ENCODE measurements at regions not wholly inside any gene's neighbourhood (a gene's known extent, or its start where the extent isn't known, plus 50 kb on each side); places are given as distances from the start of the nearest gene placed in this dataset.

- no peak for DNase-seq (ENCODE audit: low read depth, low spot score)
These were observed 922.9 kb downstream of the EFNB2 start for GRCh38 chr13:105612541-105612940.

GRCh38 chr13:105611424-105611823 is 924.0 kb downstream of the EFNB2 start:
- DNase-seq (ENCODE audit: low read depth, low spot score): no peak

- no peak for DNase-seq (ENCODE audit: low read depth, low spot score)
These were observed 927.4 kb downstream of the EFNB2 start for GRCh38 chr13:105608104-105608503.

- DNase-seq (ENCODE audit: low read depth, low spot score): no peak
These were observed 928.0 kb downstream of the EFNB2 start for GRCh38 chr13:105607426-105607825.

GRCh38 chr13:105607016-105607415 is 928.4 kb downstream of the EFNB2 start:
- no peak for DNase-seq (ENCODE audit: low read depth, low spot score)

GRCh38 chr13:105602956-105603670 is 932.3 kb downstream of the EFNB2 start:
- no peak for DNase-seq (ENCODE audit: low read depth, low spot score)

GRCh38 chr13:105599477-105600037 is 935.9 kb downstream of the EFNB2 start:
- no peak for DNase-seq (ENCODE audit: low read depth, low spot score)

- no peak for DNase-seq (ENCODE audit: low read depth, low spot score)
These were observed 936.9 kb downstream of the EFNB2 start for GRCh38 chr13:105598529-105598928.

- no peak for DNase-seq (ENCODE audit: low read depth, low spot score)
These were observed 937.9 kb downstream of the EFNB2 start for GRCh38 chr13:105597573-105597972.

- DNase-seq (ENCODE audit: low read depth, low spot score): no peak
These were observed 940.0 kb downstream of the EFNB2 start for GRCh38 chr13:105595471-105595870.

- DNase-seq (ENCODE audit: low read depth, low spot score): no peak
These were observed 944.2 kb downstream of the EFNB2 start for GRCh38 chr13:105591277-105591676.

- DNase-seq (ENCODE audit: low read depth, low spot score): no peak
These were observed 947.7 kb downstream of the EFNB2 start for GRCh38 chr13:105587786-105588185.

- DNase-seq (ENCODE audit: low read depth, low spot score): no peak
These were observed 955.4 kb downstream of the EFNB2 start for GRCh38 chr13:105579821-105580710.

GRCh38 chr13:105573136-105573535 is 962.3 kb downstream of the EFNB2 start:
- DNase-seq (ENCODE audit: low read depth, low spot score): no peak

- DNase-seq (ENCODE audit: low read depth, low spot score): no peak
These were observed 963.1 kb downstream of the EFNB2 start for GRCh38 chr13:105572401-105572800.

GRCh38 chr13:105569816-105570215 is 965.6 kb downstream of the EFNB2 start:
- no peak for DNase-seq (ENCODE audit: low read depth, low spot score)

- no peak for DNase-seq (ENCODE audit: low read depth, low spot score)
These were observed 967.4 kb downstream of the EFNB2 start for GRCh38 chr13:105567951-105568525.

GRCh38 chr13:105565136-105565727 is 970.2 kb downstream of the EFNB2 start:
- no peak for DNase-seq (ENCODE audit: low read depth, low spot score)

- DNase-seq (ENCODE audit: low read depth, low spot score): no peak
These were observed 983.4 kb downstream of the EFNB2 start for GRCh38 chr13:105552078-105552477.

- no peak for DNase-seq (ENCODE audit: low read depth, low spot score)
These were observed 987.6 kb downstream of the EFNB2 start for GRCh38 chr13:105547851-105548250.

- DNase-seq (ENCODE audit: low read depth, low spot score): no peak
These were observed 989.7 kb downstream of the EFNB2 start for GRCh38 chr13:105545811-105546210.

- no peak for DNase-seq (ENCODE audit: low read depth, low spot score)
These were observed 991.7 kb downstream of the EFNB2 start for GRCh38 chr13:105543742-105544141.

Data from activated naive CD8-positive, alpha-beta T cell treated with anti-CD3 and anti-CD28 coated beads, Interleukin-2, amount 50 U/mL, for 16 hours (primary cell).